GM23338 (cell line): ENCODE measurements at regions not wholly inside any gene's neighbourhood (a gene's known extent, or its start where the extent isn't known, plus 50 kb on each side); places are given as distances from the start of the nearest gene placed in this dataset.

Experiments
- ATAC-seq: fragments of 200-7000 bp; cut with Tn5 transposase; 3 replicates; pipeline ENCODE4 v1.9.1; 2020
- DNase-seq: peaks from one replicate; pipeline ENCODE4 v3.0.0-alpha.2; 2015; ENCODE audit warnings: low spot score
- H2AFZ ChIP-seq: fragments of 200-600 bp; sonication (generic); 2 replicates; pipeline ENCODE4 v1.8.0; 2016; ENCODE audit warnings: antibody characterized with exemption, mild to moderate bottlenecking, moderate library complexity
- H3F3A ChIP-seq: fragments of 200-600 bp; sonication (generic); replicated peaks from 2 replicates; pipeline ENCODE4 v1.8.0; 2017; ENCODE audit warnings: antibody characterized with exemption, mixed run types, low read depth
- H3K27ac ChIP-seq: fragments of 200-600 bp; sonication (generic); 2 replicates; pipeline ENCODE4 v1.6.1; 2016; ENCODE audit warnings: low read depth
- H3K27me3 ChIP-seq: fragments of 200-600 bp; sonication (generic); 2 replicates; pipeline ENCODE4 v1.8.0; 2016; ENCODE audit warnings: mild to moderate bottlenecking, mixed run types, moderate library complexity; ENCODE audit not compliant: insufficient read depth
- H3K36me3 ChIP-seq: fragments of 200-600 bp; sonication (generic); 2 replicates; pipeline ENCODE4 v1.8.0; 2016; ENCODE audit warnings: mild to moderate bottlenecking; ENCODE audit not compliant: insufficient read depth
- H3K4me1 ChIP-seq: fragments of 200-600 bp; sonication (generic); 2 replicates; pipeline ENCODE4 v1.8.0; 2016; ENCODE audit warnings: mild to moderate bottlenecking, moderate library complexity; ENCODE audit not compliant: insufficient read depth
- H3K4me2 ChIP-seq: fragments of 200-600 bp; sonication (generic); 2 replicates; pipeline ENCODE4 v1.7.1; 2017; ENCODE audit warnings: mixed run types
- H3K4me3 ChIP-seq: fragments of 200-600 bp; sonication (generic); 2 replicates; pipeline ENCODE4 v1.6.1; 2016; ENCODE audit warnings: mixed run types
- H3K79me2 ChIP-seq: fragments of 200-600 bp; sonication (generic); replicated peaks from 2 replicates; pipeline ENCODE4 v1.8.0; 2017; ENCODE audit warnings: mild to moderate bottlenecking; ENCODE audit not compliant: insufficient read depth
- H3K9me2 ChIP-seq: fragments of 200-600 bp; sonication (generic); 2 replicates; pipeline ENCODE4 v1.8.0; 2017; ENCODE audit not compliant: insufficient read depth
- H4K20me1 ChIP-seq: fragments of 200-600 bp; sonication (generic); replicated peaks from 2 replicates; pipeline ENCODE4 v1.8.0; 2017; ENCODE audit warnings: mild to moderate bottlenecking; ENCODE audit not compliant: insufficient read depth
- H3K27ac Mint-ChIP-seq: 2 replicates; pipeline ENCODE4 v1.8.0; 2020; ENCODE audit warnings: inconsistent platforms, mild to moderate bottlenecking, moderate library complexity, mixed read lengths
- H3K27me3 Mint-ChIP-seq: 3 replicates; pipeline ENCODE4 v1.8.0; 2022; ENCODE audit warnings: low read depth, mild to moderate bottlenecking, moderate library complexity, mixed read lengths, inconsistent platforms; ENCODE audit not compliant: insufficient read depth, poor library complexity
- H3K36me3 Mint-ChIP-seq: 3 replicates; pipeline ENCODE4 v1.8.0; 2021; ENCODE audit warnings: low read depth, mild to moderate bottlenecking, inconsistent platforms, moderate library complexity, mixed read lengths
- H3K4me1 Mint-ChIP-seq: 3 replicates; pipeline ENCODE4 v1.8.0; 2020; ENCODE audit warnings: mild to moderate bottlenecking, inconsistent platforms, mixed read lengths
- H3K4me3 Mint-ChIP-seq: 3 replicates; pipeline ENCODE4 v1.8.0; 2021; ENCODE audit warnings: moderate library complexity, mild to moderate bottlenecking, inconsistent platforms, mixed read lengths
- H3K9me3 Mint-ChIP-seq: 3 replicates; pipeline ENCODE4 v1.8.0; 2020; ENCODE audit warnings: moderate library complexity, mild to moderate bottlenecking, inconsistent platforms, mixed read lengths
- CREB1 ChIP-seq: fragments of 250-450 bp; sonication (Bioruptor Pico); IDR thresholded peaks from 2 replicates; pipeline ENCODE4 v1.5.0; 2020; ENCODE audit warnings: low read depth, mild to moderate bottlenecking, moderate library complexity
- ETS1 ChIP-seq: IDR thresholded peaks from 2 replicates; pipeline ENCODE4 v1.6.1; 2016; ENCODE audit warnings: antibody characterized with exemption
- JUNB ChIP-seq: IDR thresholded peaks from one replicate; pipeline ENCODE4 v1.6.1; 2016; ENCODE audit warnings: antibody characterized with exemption; ENCODE audit not compliant: unreplicated experiment
- NANOG ChIP-seq: IDR thresholded peaks from 2 replicates; pipeline ENCODE4 v1.6.1; 2016; ENCODE audit warnings: antibody characterized with exemption, borderline replicate concordance
- POLR2AphosphoS5 ChIP-seq: IDR thresholded peaks from 2 replicates; pipeline ENCODE4 v1.6.1; 2016; ENCODE audit warnings: antibody characterized with exemption, low read depth
- ZNF114 ChIP-seq: fragments of 250-450 bp; sonication (Bioruptor Pico); IDR thresholded peaks from 2 replicates; pipeline ENCODE4 v1.5.0; 2020; ENCODE audit warnings: mild to moderate bottlenecking, moderate library complexity
- ZNF331 ChIP-seq: fragments of 250-450 bp; sonication (Bioruptor Pico); IDR thresholded peaks from 2 replicates; pipeline ENCODE4 v1.5.0; 2020; ENCODE audit warnings: low read depth, mild to moderate bottlenecking, moderate library complexity
- ZNF462 ChIP-seq: fragments of 250-450 bp; sonication (Bioruptor Pico); IDR thresholded peaks from 2 replicates; pipeline ENCODE4 v1.5.0; 2020; ENCODE audit warnings: mild to moderate bottlenecking, moderate library complexity

GRCh38 chrX:20971250-20971649, 403.0 kb upstream of the CNKSR2 start:
- Histone ChIP-seq H4K20me1 (no peaks in the 10 kb centered on the region), H3K27ac (no peak overlapping the region), H3K79me2 (no peaks in the 10 kb centered on the region), H3F3A (no peaks in the 10 kb centered on the region), H3K4me3 (no peak overlapping the region), H3K4me2 (no peak overlapping the region), H2AFZ (no peak overlapping the region), H3K27me3 (no peaks in the 10 kb centered on the region), H3K36me3 (no peaks in the 10 kb centered on the region), H3K4me1 (peaks cover 5% of the 10 kb centered on the region), H3K9me2 (no peaks in the 10 kb centered on the region)
- TF ChIP-seq JUNB (no peak), NANOG (no peak), ZNF114 (CRISPR knock-in tag) (no peak), ETS1 (no peak), POLR2AphosphoS5 (no peak), ZNF462 (CRISPR knock-in tag) (no peak), ZNF331 (CRISPR knock-in tag) (no peak), CREB1 (CRISPR knock-in tag) (no peak)
- no peak overlapping the region for H3K27ac Mint-ChIP-seq
- ATAC-seq (no peak), DNase-seq (no peak)
- H3K36me3 Mint-ChIP-seq, result no peaks in the 10 kb centered on the region
- no peaks in the 10 kb centered on the region for H3K9me3 Mint-ChIP-seq
- peaks cover 2% of the 10 kb centered on the region for H3K27me3 Mint-ChIP-seq
- no peak overlapping the region for H3K4me3 Mint-ChIP-seq
- H3K4me1 Mint-ChIP-seq, result peaks cover 15% of the 10 kb centered on the region
